ENCODE measurements at regions not wholly inside any gene's neighbourhood (a gene's known extent, or its start where the extent isn't known, plus 50 kb on each side); places are given as distances from the start of the nearest gene placed in this dataset.

- Histone ChIP-seq H4K20me1 (ENCODE audit: insufficient read depth, poor library complexity, severe bottlenecking) (no peaks in the 10 kb centered on the region), H3K79me2 (no peaks in the 10 kb centered on the region), H3K36me3 (replicated peaks; ENCODE audit: insufficient read depth, low read depth) (no peaks in the 10 kb centered on the region), H3K27ac (no peak overlapping the region), H3K4me1 (ENCODE audit: insufficient read depth) (no peaks in the 10 kb centered on the region), H3K27me3 (peaks cover 3% of the 10 kb centered on the region), H3K9me3 (ENCODE audit: low read depth) (no peaks in the 10 kb centered on the region), H3K9me2 (replicated peaks; ENCODE audit: insufficient read depth) (no peaks in the 10 kb centered on the region), H3K4me3 (no peak overlapping the region), H3K4me2 (no peak overlapping the region), H2AFZ (no peak overlapping the region)
- 28% methylated on average over 3 of the region's 3 CpGs for WGBS (ENCODE audit: low lambda C conversion rate, missing lambda C conversion rate)
- TF ChIP-seq CTCF (IDR thresholded peaks at IDR 0.05; ENCODE audit: poor library complexity), result peak; percentile 14
- TF ChIP-seq EZH2phosphoT487 (IDR thresholded peaks at IDR 0.05; ENCODE audit: low read depth, severe bottlenecking, unreplicated experiment), result no peak
- peak; percentile 11 for DNase-seq (ENCODE audit: low spot score)
These were observed 528.7 kb downstream of the DOK5 start for GRCh38 chr20:55004044-55004443.

GRCh38 chr20:54995553-54995952 lies 520.2 kb downstream of the DOK5 start:
- H4K20me1 ChIP-seq (ENCODE audit: insufficient read depth, poor library complexity, severe bottlenecking), result no peaks in the 10 kb centered on the region
- no peaks in the 10 kb centered on the region for H3K79me2 ChIP-seq
- TF ChIP-seq CTCF (IDR thresholded peaks at IDR 0.05; ENCODE audit: poor library complexity), result no peak
- no peak for TF ChIP-seq EZH2 (IDR thresholded peaks at IDR 0.05; ENCODE audit: borderline replicate concordance)
- no peak for TF ChIP-seq EZH2phosphoT487 (IDR thresholded peaks at IDR 0.05; ENCODE audit: low read depth, severe bottlenecking, unreplicated experiment)
- H3K36me3 ChIP-seq (replicated peaks; ENCODE audit: insufficient read depth, low read depth), result no peaks in the 10 kb centered on the region
- no peaks in the 10 kb centered on the region for H3K9me3 ChIP-seq (ENCODE audit: low read depth)
- H2AFZ ChIP-seq, result no peak overlapping the region
- no peaks in the 10 kb centered on the region for H3K4me1 ChIP-seq (ENCODE audit: insufficient read depth)
- H3K4me3 ChIP-seq, result no peak overlapping the region
- 61% methylated on average over 5 of the region's 5 CpGs for WGBS (ENCODE audit: low lambda C conversion rate, missing lambda C conversion rate)
- no peaks in the 10 kb centered on the region for H3K9me2 ChIP-seq (replicated peaks; ENCODE audit: insufficient read depth)
- H3K27ac ChIP-seq, result no peak overlapping the region
- no peaks in the 10 kb centered on the region for H3K27me3 ChIP-seq
- peak; percentile 10 for DNase-seq (ENCODE audit: low spot score)
- no peak overlapping the region for H3K4me2 ChIP-seq

- Histone ChIP-seq H3K4me1 (ENCODE audit: insufficient read depth) (no peaks in the 10 kb centered on the region), H3K27ac (no peak overlapping the region), H3K9me3 (ENCODE audit: low read depth) (no peaks in the 10 kb centered on the region), H3K4me3 (no peak overlapping the region), H3K9me2 (replicated peaks; ENCODE audit: insufficient read depth) (no peaks in the 10 kb centered on the region), H3K36me3 (replicated peaks; ENCODE audit: insufficient read depth, low read depth) (no peaks in the 10 kb centered on the region), H3K4me2 (no peak overlapping the region), H4K20me1 (ENCODE audit: insufficient read depth, poor library complexity, severe bottlenecking) (no peaks in the 10 kb centered on the region), H3K27me3 (no peaks in the 10 kb centered on the region), H3K79me2 (no peaks in the 10 kb centered on the region), H2AFZ (no peak overlapping the region)
- TF ChIP-seq CTCF (IDR thresholded peaks at IDR 0.05; ENCODE audit: poor library complexity), result no peak
- TF ChIP-seq EZH2 (IDR thresholded peaks at IDR 0.05; ENCODE audit: borderline replicate concordance), result no peak
- no peak for TF ChIP-seq EZH2phosphoT487 (IDR thresholded peaks at IDR 0.05; ENCODE audit: low read depth, severe bottlenecking, unreplicated experiment)
- 63% methylated on average over 4 of the region's 4 CpGs for WGBS (ENCODE audit: low lambda C conversion rate, missing lambda C conversion rate)
- no peak for DNase-seq (ENCODE audit: low spot score)
These were observed 519.6 kb downstream of the DOK5 start for GRCh38 chr20:54995011-54995410.

- Histone ChIP-seq H3K4me1 (ENCODE audit: insufficient read depth) (peaks cover 15% of the 10 kb centered on the region), H3K27me3 (no peaks in the 10 kb centered on the region), H3K9me3 (ENCODE audit: low read depth) (no peaks in the 10 kb centered on the region), H2AFZ (no peak overlapping the region), H3K27ac (no peak overlapping the region), H3K4me2 (peak overlapping the region; percentile 41), H4K20me1 (ENCODE audit: insufficient read depth, poor library complexity, severe bottlenecking) (no peaks in the 10 kb centered on the region), H3K79me2 (no peaks in the 10 kb centered on the region), H3K36me3 (replicated peaks; ENCODE audit: insufficient read depth, low read depth) (no peaks in the 10 kb centered on the region), H3K4me3 (no peak overlapping the region), H3K9me2 (replicated peaks; ENCODE audit: insufficient read depth) (no peaks in the 10 kb centered on the region)
- 44% methylated on average over 7 of the region's 7 CpGs for WGBS (ENCODE audit: low lambda C conversion rate, missing lambda C conversion rate)
- DNase-seq (ENCODE audit: low spot score), result peak; percentile 27
- TF ChIP-seq CTCF (IDR thresholded peaks at IDR 0.05; ENCODE audit: poor library complexity), result no peak
- no peak for TF ChIP-seq EZH2 (IDR thresholded peaks at IDR 0.05; ENCODE audit: borderline replicate concordance)
- TF ChIP-seq EZH2phosphoT487 (IDR thresholded peaks at IDR 0.05; ENCODE audit: low read depth, severe bottlenecking, unreplicated experiment), result no peak
These were observed 509.7 kb downstream of the DOK5 start for GRCh38 chr20:54985091-54985490.
